ENCODE measurements at regions not wholly inside any gene's neighbourhood (a gene's known extent, or its start where the extent isn't known, plus 50 kb on each side); places are given as distances from the start of the nearest gene placed in this dataset.

DNA sequence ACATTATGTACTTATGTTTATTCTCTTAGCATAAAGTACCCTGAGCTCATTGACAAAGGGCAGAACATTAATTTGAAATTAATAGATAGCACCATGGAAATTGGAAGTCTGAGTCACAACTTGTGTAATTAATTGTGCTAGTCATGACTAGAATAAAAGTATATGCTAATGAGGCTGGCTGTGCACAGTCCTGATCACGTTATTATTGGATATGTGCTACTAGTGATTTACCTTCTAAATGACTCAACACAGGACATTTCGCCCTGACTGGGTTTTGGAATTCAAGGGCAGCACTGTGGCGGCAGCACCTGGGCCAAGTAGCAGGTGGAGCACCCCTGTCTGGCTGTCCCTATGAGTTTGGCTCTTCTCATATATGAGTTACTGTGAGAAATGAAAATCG, 341.8 kb downstream of the ICE1 start:
- no peak overlapping the region for H3K4me3 ChIP-seq (ENCODE audit: low read depth, low read length)
- H3K27ac ChIP-seq = no peak overlapping the region
- no peaks in the 10 kb centered on the region for H3K36me3 ChIP-seq
- no peaks in the 10 kb centered on the region for H3K9me3 ChIP-seq (ENCODE audit: severe bottlenecking)
- TF ChIP-seq CTCF (IDR thresholded peaks at IDR 0.05; ENCODE audit: low read depth, low read length) = no peak
- H3K27me3 ChIP-seq (ENCODE audit: insufficient read depth, low read depth, severe bottlenecking) = no peaks in the 10 kb centered on the region
- DNase-seq = no peak

GRCh38 chr5:5756762-5757161, 334.3 kb downstream of the ICE1 start:
- DNase-seq = no peak
- Histone ChIP-seq H3K27ac (no peak overlapping the region), H3K27me3 (ENCODE audit: insufficient read depth, low read depth, severe bottlenecking) (no peaks in the 10 kb centered on the region), H3K9me3 (ENCODE audit: severe bottlenecking) (no peaks in the 10 kb centered on the region), H3K36me3 (no peaks in the 10 kb centered on the region), H3K4me3 (ENCODE audit: low read depth, low read length) (no peak overlapping the region)
- no peak for TF ChIP-seq CTCF (IDR thresholded peaks at IDR 0.05; ENCODE audit: low read depth, low read length)

DNA sequence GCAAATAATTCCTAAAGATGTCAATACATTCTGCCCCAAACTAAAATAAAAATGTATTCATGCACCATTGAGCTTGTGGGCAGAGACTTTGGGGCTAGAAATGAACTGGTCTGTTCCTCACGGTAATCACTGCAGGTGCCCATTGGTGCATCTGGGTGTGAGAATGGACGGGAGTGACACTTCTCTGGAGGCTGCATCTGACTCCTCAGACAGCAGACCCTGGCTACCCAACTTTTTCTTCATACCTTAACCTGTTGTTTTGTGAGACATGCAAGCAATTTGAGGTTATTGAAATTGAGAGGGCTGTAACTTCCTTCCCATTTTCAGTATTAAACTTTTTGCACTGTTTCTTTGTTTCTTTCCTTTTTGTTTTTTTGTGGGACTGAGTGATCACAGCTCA, 333.4 kb downstream of the ICE1 start:
- no peaks in the 10 kb centered on the region for H3K27me3 ChIP-seq (ENCODE audit: insufficient read depth, low read depth, severe bottlenecking)
- H3K4me3 ChIP-seq (ENCODE audit: low read depth, low read length) = no peak overlapping the region
- H3K9me3 ChIP-seq (ENCODE audit: severe bottlenecking) = no peaks in the 10 kb centered on the region
- no peak for TF ChIP-seq CTCF (IDR thresholded peaks at IDR 0.05; ENCODE audit: low read depth, low read length)
- DNase-seq = no peak
- H3K36me3 ChIP-seq = no peaks in the 10 kb centered on the region
- no peak overlapping the region for H3K27ac ChIP-seq

GRCh38 chr5:5752844-5753243, 330.4 kb downstream of the ICE1 start:
- Histone ChIP-seq H3K27ac (no peak overlapping the region), H3K36me3 (no peaks in the 10 kb centered on the region), H3K9me3 (ENCODE audit: severe bottlenecking) (no peaks in the 10 kb centered on the region), H3K4me3 (ENCODE audit: low read depth, low read length) (no peak overlapping the region), H3K27me3 (ENCODE audit: insufficient read depth, low read depth, severe bottlenecking) (no peaks in the 10 kb centered on the region)
- no peak for DNase-seq
- TF ChIP-seq CTCF (IDR thresholded peaks at IDR 0.05; ENCODE audit: low read depth, low read length) = no peak

DNA sequence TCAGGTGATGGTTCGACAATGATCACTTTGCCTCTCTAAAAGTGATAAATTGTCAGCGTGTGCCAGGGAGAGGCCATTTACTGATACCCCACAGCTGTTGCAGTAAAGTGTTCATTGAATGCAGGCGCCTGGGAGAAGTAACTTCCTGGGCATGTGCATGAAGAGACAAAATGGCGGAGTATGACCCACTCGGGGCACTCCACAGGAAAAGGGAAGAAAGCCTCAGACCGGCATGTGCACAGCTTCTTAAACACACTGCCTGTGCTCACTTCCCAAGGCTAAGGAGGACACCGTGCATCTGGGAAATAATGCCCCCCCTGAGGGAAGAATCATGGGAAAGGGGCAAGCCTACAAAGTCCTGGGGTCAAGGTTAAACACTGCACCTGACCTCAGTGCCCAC, 329.5 kb downstream of the ICE1 start:
- Histone ChIP-seq H3K9me3 (ENCODE audit: severe bottlenecking) (no peaks in the 10 kb centered on the region), H3K4me3 (ENCODE audit: low read depth, low read length) (no peak overlapping the region), H3K27ac (no peak overlapping the region), H3K36me3 (no peaks in the 10 kb centered on the region), H3K27me3 (ENCODE audit: insufficient read depth, low read depth, severe bottlenecking) (no peaks in the 10 kb centered on the region)
- no peak for DNase-seq
- TF ChIP-seq CTCF (IDR thresholded peaks at IDR 0.05; ENCODE audit: low read depth, low read length) = no peak

GRCh38 chr5:5751498-5751897, 329.0 kb downstream of the ICE1 start:
- no peak for DNase-seq
- no peaks in the 10 kb centered on the region for H3K9me3 ChIP-seq (ENCODE audit: severe bottlenecking)
- H3K36me3 ChIP-seq = no peaks in the 10 kb centered on the region
- no peak overlapping the region for H3K4me3 ChIP-seq (ENCODE audit: low read depth, low read length)
- no peak overlapping the region for H3K27ac ChIP-seq
- no peak for TF ChIP-seq CTCF (IDR thresholded peaks at IDR 0.05; ENCODE audit: low read depth, low read length)
- no peaks in the 10 kb centered on the region for H3K27me3 ChIP-seq (ENCODE audit: insufficient read depth, low read depth, severe bottlenecking)
